ENCODE measurements at regions not wholly inside any gene's neighbourhood (a gene's known extent, or its start where the extent isn't known, plus 50 kb on each side); places are given as distances from the start of the nearest gene placed in this dataset.
"Not testable (repeated sequence)": the region's sequence is repeated elsewhere in the genome, so short reads cannot be mapped to it uniquely, and the experiment has no call there.

- DNase-seq: no peak
Observed at GRCh38 chr12:131383291-131383690, 327.6 kb upstream of the SFSWAP start.

GRCh38 chr12:131383741-131384543 lies 326.9 kb upstream of the SFSWAP start:
- no peak for DNase-seq

DNA sequence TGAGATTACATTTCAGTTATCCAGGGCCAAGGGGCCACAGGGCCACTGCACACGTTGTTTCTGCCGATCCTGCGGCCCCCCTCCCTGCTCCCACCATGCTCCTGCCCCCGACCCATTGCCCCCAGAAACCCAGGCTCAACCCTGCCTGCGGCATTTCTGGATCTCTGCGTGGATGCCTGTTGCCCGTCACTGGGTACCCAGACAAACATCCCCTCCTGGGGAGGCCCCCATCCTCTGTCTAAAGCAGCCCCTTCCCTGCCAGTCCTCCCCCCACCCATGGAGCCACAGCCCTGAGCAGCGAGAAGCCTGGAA lies 326.4 kb upstream of the SFSWAP start:
- no peak for DNase-seq

GRCh38 chr12:131385313-131386166 lies 325.4 kb upstream of the SFSWAP start:
- DNase-seq: peak; percentile 20

GRCh38 chr12:131386167-131386521 lies 324.7 kb upstream of the SFSWAP start:
- peak; percentile 54 for DNase-seq

DNA sequence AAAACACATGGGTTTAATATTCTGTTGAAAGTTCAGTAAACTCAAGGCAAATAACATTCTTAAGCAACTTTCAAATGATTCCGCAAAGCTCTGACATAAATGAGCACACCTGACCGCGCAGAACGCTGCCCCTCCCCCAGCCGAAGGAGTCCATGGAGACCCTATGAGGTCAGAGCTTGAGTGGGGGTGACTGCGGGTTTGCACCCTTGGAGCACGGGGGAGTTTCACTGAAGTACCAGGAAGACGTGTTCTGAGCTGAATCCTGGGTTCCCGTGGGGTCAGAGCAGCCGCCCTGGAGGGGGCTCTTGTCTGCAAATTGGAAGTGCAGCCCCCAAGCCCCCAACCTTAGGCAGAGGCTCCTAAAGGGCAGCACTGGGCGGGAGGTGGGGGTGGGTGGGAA lies 324.1 kb upstream of the SFSWAP start:
- DNase-seq: no peak

DNA sequence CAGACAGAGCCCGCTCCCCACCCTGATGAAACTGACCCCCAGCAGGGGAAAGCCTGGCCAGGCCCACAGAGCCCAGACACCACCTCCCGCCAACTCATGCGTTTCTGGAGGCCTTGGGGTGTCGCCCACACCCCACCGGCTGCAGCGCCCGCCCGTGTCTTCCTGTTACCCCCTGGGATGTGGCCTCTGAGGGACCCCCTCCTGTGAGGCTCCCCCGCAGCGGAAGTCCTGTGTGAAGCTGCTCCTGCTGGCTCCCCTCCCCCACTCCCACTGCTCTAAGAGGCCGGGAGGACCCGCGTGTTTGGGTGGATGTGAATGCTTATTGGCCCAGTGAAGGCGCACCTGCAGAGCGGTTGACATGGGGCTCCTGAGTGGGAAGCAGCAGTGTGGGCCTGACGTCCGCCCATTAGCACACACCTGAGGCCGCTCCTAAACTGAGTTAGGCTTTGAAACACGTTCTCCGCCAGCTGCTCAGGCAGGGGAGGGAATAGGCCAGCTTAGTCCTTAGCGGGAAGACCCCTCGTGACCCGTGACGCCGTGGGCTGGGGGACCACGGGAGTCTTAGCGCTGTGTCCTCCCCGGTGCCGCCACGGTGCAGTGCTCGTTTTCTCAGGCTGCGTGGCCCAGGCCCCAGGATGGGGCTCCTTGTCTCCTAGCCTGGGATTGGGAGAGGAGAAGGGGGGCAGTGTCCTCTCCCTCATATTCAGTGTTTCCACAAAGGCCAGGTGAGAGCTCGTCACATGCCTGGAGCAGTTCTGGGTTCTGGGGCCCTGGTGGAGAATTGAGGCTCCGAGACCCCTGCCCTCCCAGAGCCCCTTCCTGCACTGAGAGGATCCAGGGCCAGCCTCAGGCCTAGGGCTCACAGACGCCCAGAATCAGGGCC lies 323.4 kb upstream of the SFSWAP start:
- no peak for DNase-seq

DNA sequence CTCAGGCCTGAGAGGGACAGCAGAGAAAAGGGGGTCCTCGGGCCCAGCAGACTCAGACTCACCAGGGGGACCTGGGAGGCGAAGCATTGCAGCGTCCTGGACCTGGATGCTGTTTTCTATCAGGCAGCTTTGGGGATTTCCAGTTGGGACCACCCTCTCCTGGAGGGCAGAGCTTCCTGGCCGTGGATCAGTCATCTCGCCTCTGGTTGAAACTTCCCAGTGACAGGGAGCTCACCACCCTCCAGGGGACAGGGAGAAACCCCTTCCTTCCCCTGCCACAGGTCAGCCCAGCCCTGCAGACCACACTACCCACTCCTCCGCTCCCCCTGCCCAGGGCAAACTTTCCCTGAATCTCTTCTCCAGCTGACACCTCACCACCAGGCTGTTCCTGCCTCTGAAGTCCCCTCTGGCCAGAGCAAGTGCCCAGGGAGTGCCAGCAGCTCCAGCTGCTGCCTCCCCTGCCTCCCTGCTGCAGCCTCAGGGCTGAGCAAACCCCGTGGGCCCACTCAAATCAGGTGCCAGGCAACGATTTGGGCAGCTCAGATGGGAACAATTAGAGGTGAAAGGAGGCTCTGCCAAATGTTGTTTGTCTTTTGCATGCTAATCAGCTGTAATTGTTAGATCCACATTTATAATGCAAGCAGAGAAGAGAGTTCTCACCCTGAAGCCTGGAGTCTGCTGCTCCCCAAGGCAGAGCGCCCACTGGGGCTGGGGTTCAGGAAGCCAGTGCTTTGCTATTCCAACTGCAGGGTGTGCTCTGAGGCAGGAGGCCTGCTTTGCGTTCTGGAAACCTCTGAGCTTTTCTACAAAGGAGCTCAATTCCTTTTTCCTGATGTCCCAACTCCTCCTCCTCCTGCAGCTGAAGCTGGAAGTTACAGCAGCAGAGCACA lies 322.5 kb upstream of the SFSWAP start:
- not testable (repeated sequence) for DNase-seq

DNA sequence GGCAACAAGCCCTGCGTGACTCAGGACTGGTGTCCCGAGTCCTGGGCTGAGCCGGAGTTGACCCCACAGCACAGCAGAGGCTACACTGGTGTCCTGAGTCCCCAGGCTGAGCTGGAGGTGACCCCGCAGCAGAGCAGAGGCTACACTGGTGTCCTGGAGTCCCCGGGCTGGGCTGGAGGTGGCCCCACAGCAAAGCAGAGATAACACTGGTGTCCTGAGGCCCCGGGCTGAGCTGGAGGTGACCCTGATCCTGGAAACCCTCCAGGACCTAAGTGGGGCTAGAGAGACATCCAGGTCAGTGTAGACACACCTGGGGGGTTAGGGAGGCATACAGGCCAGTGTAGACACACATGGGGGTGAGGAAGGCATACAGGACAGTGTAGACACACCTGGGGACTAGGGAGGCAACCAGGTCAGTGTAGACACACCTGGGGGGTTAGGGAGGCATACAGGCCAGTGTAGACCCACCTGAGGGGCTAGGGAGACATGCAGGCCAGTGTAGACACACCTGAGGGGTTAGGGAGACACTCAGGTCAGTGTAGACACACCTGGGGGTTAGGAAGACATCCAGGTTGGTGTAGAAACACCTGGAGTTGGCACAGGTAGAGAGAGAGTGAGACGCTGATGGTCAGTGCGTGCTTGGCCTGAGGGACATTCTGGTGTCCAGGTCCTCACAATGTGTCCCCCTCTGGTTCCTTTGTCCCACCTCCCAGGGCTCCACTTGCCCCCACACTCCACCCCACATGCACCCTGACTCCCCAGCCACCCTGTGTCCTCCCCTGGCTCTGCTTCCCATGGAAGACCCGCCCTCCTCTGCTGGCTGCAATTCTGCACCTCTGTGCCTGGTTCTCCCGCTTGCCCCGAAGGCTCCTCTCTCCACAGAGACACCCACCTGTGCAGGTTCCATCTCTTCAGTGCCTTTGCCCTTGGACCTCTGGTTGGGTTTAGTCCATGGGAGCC lies 321.6 kb upstream of the SFSWAP start:
- no peak for DNase-seq

DNA sequence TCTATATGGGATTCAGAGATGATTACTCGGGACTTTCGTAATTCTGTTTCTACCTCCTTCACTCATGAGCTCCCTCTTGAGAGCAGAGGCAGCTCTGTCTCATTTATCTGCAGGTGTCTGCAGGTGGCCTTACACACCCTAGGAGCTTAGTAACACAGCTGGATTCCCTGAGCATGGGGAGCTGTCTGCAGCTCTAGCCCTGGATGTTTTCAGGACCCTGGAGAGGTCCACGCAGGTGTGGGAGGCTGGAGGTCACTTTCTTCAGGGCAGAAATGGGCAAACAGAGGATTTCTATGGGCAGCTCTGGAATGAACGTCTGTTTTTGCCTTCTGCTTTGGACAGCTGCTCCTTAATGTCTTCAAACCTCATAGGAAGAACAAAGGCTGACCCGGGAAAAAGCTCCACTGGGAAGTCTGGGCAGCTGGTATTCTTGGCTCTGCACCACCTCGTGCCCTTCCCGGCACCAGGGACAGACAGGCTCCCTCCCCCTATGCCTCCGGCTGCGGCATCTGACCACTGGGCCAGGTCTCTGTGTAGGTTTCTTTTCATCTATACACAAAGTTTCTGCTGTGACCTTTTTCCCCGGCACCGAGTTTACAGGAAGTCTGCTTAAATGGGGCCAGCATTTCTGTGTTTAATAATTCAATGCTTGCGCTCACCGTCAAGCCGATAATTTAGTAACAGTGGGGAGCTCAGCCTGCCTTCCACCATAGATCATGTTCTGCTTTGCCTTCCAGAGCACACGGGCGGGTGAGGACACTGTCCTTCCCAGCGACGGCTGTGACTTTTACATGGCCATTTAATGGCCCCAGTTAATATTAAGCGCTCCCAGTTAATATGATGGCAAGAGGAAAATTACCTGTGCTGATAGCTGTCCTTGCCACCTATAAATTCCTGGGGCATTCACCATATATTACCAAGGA lies 320.2 kb upstream of the SFSWAP start:
- DNase-seq: peak; percentile 69

GRCh38 chr12:131391399-131391798 lies 319.5 kb upstream of the SFSWAP start:
- DNase-seq: no peak

DNA sequence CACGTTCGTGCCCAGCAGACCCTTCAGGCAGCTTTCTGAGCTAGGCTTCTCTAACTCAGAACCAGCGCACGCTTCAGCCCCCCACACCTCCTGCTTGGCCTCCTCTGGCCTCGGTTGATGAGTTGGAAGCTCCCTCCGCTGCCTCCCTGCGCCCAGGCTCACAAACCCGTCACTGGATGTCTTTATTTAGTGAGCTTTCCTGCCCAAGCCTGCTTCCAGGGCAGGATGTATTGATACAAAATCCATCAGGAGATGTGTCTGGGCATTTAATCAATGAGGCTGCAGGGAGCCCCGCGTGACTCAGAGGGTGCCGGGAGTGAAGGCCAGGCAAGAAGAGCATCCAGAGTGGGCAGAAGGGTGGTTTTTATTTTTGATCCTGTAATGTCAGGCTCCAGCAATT lies 316.1 kb upstream of the SFSWAP start:
- DNase-seq: not testable (repeated sequence)

- not testable (repeated sequence) for DNase-seq
Observed at GRCh38 chr12:131395209-131395684, 315.6 kb upstream of the SFSWAP start.

DNA sequence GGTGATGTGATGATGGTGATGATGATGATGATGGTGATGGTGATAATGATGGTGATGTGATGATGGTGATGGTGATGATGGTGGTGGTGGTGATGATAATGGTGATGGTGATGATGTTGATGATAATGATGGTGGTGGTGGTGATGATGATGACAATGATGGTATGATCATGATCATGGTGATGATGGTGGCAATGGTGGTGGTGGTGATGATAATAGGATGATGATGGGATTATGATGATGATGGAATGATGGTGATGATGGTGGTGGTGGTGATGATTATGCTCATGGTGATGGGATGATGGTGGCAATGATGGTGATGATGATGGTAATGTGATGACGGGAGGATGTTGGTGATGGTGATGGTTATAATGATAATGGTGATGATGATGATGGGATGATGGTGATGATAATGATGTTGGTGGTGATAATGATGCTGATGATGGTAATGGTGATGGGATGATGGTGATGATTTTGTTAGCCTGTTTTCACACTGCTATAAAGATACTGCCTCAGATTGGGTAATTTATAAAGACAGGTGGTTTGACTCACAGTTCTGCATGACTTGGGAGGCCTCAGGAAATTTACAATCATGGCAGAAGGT lies 314.8 kb upstream of the SFSWAP start:
- DNase-seq: no peak

DNA sequence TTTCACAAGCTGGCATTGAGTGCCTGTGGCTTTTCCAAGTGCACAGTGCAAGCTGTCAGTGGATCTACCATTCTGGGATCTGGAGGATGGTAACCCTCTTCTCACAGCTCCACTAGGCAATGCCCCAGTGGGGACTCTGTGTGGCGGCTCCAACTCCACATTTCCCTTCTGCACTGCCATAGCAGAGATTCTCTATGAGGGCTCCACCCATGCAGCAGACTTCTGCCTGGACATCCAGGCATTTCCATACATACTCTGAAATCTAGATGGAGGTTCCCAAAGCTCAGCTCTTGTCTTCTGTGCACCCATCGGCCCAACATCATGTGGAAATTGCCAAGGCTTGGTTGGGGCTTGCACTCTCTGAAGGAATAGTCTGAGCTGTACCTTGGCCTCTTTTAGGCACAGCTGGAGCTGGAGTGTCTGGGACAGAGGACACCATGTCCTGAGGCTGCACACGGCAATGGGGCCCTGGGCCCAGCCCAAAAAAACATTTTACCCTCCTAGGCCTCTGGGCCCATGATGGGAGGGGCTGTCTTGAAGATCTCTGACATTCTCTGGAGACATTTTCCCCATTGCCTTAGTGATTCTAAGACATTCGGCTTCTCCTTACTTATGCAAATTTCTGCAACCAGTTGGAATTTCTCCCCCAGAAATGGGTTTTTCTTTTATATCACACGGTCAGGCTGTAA lies 313.3 kb upstream of the SFSWAP start:
- peak; percentile 24 for DNase-seq

GRCh38 chr12:131399000-131399399 lies 311.9 kb upstream of the SFSWAP start:
- DNase-seq: no peak

GRCh38 chr12:131400668-131401294 lies 310.1 kb upstream of the SFSWAP start:
- not testable (repeated sequence) for DNase-seq
